Astrocyte (in vitro differentiated cells and primary cell): ENCODE measurements at regions not wholly inside any gene's neighbourhood (a gene's known extent, or its start where the extent isn't known, plus 50 kb on each side); places are given as distances from the start of the nearest gene placed in this dataset.

Source experiments
- CTCF ChIP-seq: IDR thresholded peaks from 2 replicates; pipeline ENCODE4 v1.5.1; 2011; ENCODE audit warnings: low read depth, mild to moderate bottlenecking, inconsistent platforms, low read length, moderate library complexity; ENCODE audit not compliant: insufficient read depth
- EZH2 ChIP-seq: IDR thresholded peaks from 2 replicates; pipeline ENCODE4 v1.6.1; 2012; ENCODE audit warnings: mild to moderate bottlenecking, low read length, inconsistent platforms; ENCODE audit not compliant: insufficient read depth

GRCh38 chr10:2898509-2898860, 168.9 kb upstream of the PFKP start:
- no peak for TF ChIP-seq CTCF
- TF ChIP-seq EZH2, result no peak
